HCT116 (cell line): ENCODE measurements at regions not wholly inside any gene's neighbourhood (a gene's known extent, or its start where the extent isn't known, plus 50 kb on each side); places are given as distances from the start of the nearest gene placed in this dataset.

Experiments used
- ATAC-seq: fragments of 200-7000 bp; cut with Tn5 transposase; 2 replicates; pipeline ENCODE4 v1.9.1; 2020; ENCODE audit warnings: mild to moderate bottlenecking, moderate library complexity
- BruUV-seq: library from RNA; stranded (reverse); fragments of 400-500 nt; replicated peaks from 2 replicates; lab custom pipeline; 2021; lab: Mats Ljungman, UMichigan
- CTCF ChIA-PET: fragments of 300-600 bp; sonication (Branson Sonifier 250); formaldehyde crosslinking; loops from one replicate; lab custom pipeline; 2021; ENCODE audit warnings: antibody characterized with exemption; lab: Charles Lee
- POLR2A ChIA-PET: fragments of 300-600, 350-600 bp; sonication (Branson Sonifier 250); formaldehyde crosslinking; loops from one replicate; lab custom pipeline; 2021; ENCODE audit warnings: antibody characterized with exemption; lab: Charles Lee
- RAD21 ChIA-PET, 2 experiments: fragments of 300-600 bp; sonication (Branson Sonifier 250); formaldehyde crosslinking; loops; one replicate each; lab custom pipeline; 2023; ENCODE audit warnings: low total read pairs in 2 of 2; ENCODE audit not compliant: uncharacterized antibody in 2 of 2, unreplicated experiment in 2 of 2, low non-redundant PET in 1 of 2; lab: Charles Lee
- DNase-seq: peaks from one replicate; pipeline ENCODE4 v3.0.0-alpha.2; 2010; ENCODE audit warnings: low read depth, low spot score
- H2AFZ ChIP-seq: fragments of 200-600 bp; shearing (Covaris generic), sonication (generic); 2 replicates; pipeline ENCODE4 v1.6.1; 2017; ENCODE audit warnings: low read depth, mixed run types, mixed read lengths, antibody characterized with exemption, low read length; ENCODE audit not compliant: poor library complexity, severe bottlenecking
- H3K27ac ChIP-seq: 2 replicates; pipeline ENCODE4 v1.5.1; 2012; ENCODE audit warnings: low read depth, low read length
- H3K27me3 ChIP-seq: fragments of 200-600 bp; sonication (generic); 2 replicates; pipeline ENCODE4 v1.6.1; 2016; ENCODE audit warnings: mixed run types, low read length, mixed read lengths; ENCODE audit not compliant: insufficient read depth
- H3K36me3 ChIP-seq, 2 experiments: fragments of 200-500 bp in 1 of 2; fragments of 200-600 bp in 1 of 2; sonication (Bioruptor generic) in 1 of 2; sonication (generic) in 1 of 2; 2 replicates each; pipeline versions ENCODE4 v1.5.1 to v1.6.1; 2014 to 2016; ENCODE audit warnings: low read length in 2 of 2, inconsistent platforms in 1 of 2, mixed read lengths in 1 of 2, mixed run types in 1 of 2; ENCODE audit not compliant: insufficient read depth in 2 of 2, control insufficient read depth in 1 of 2
- H3K4me1 ChIP-seq, 2 experiments: fragments of 200-600 bp in 1 of 2; sonication (generic) in 1 of 2; 2 replicates each; pipeline versions ENCODE4 v1.5.1 to v1.6.1; 2012 to 2017; ENCODE audit warnings: low read length in 2 of 2, inconsistent platforms in 1 of 2, mild to moderate bottlenecking in 1 of 2, mixed read lengths in 1 of 2, mixed run types in 1 of 2, moderate library complexity in 1 of 2; ENCODE audit not compliant: insufficient read depth in 2 of 2, control insufficient read depth in 1 of 2
- H3K4me2 ChIP-seq: fragments of 200-600 bp; sonication (generic); 2 replicates; pipeline ENCODE4 v1.6.1; 2017; ENCODE audit warnings: mixed run types, low read length, mixed read lengths
- H3K4me3 ChIP-seq, 2 experiments: fragments of 200-600 bp in 1 of 2; sonication (generic) in 1 of 2; replicated peaks in 1 of 2; 2 replicates each; pipeline ENCODE4 v1.5.1; 2011 to 2016; ENCODE audit warnings: low read length in 2 of 2, control low read depth in 1 of 2, low read depth in 1 of 2, mild to moderate bottlenecking in 1 of 2, mixed read lengths in 1 of 2, mixed run types in 1 of 2
- H3K79me2 ChIP-seq: fragments of 200-600 bp; sonication (generic); 2 replicates; pipeline ENCODE4 v1.6.1; 2017; ENCODE audit warnings: mild to moderate bottlenecking, mixed run types, low read length, moderate library complexity, mixed read lengths; ENCODE audit not compliant: insufficient read depth
- H3K9ac ChIP-seq: fragments of 200-600 bp; sonication (generic); 2 replicates; pipeline ENCODE4 v1.6.1; 2016; ENCODE audit warnings: low read length, mixed read lengths
- H3K9me2 ChIP-seq: fragments of 200-600 bp; sonication (generic), shearing (Covaris generic); 2 replicates; pipeline ENCODE4 v1.6.1; 2017; ENCODE audit warnings: mixed run types, mild to moderate bottlenecking, moderate library complexity; ENCODE audit not compliant: insufficient read depth
- H3K9me3 ChIP-seq, 2 experiments: fragments of 200-500 bp in 1 of 2; fragments of 200-600 bp in 1 of 2; sonication (Bioruptor generic) in 1 of 2; sonication (generic) in 1 of 2; 2 replicates each; pipeline ENCODE4 v1.6.1; 2014 to 2017; ENCODE audit warnings: low read length in 2 of 2, mixed read lengths in 2 of 2, inconsistent platforms in 1 of 2, low read depth in 1 of 2, mild to moderate bottlenecking in 1 of 2, mixed run types in 1 of 2, moderate library complexity in 1 of 2; ENCODE audit not compliant: control insufficient read depth in 1 of 2, insufficient read depth in 1 of 2
- H4K20me1 ChIP-seq: fragments of 200-600 bp; sonication (generic), shearing (Covaris generic); 2 replicates; pipeline ENCODE4 v1.6.1; 2017; ENCODE audit warnings: mixed run types, mild to moderate bottlenecking, moderate library complexity; ENCODE audit not compliant: insufficient read depth
- CBX3 ChIP-seq: IDR thresholded peaks from 2 replicates; pipeline ENCODE4 v1.6.1; 2012; ENCODE audit warnings: low read depth
- EZH2phosphoT487 ChIP-seq: fragments of 200-600 bp; IDR thresholded peaks from 2 replicates; pipeline ENCODE4 v1.6.1; 2018; ENCODE audit warnings: antibody characterized with exemption, borderline replicate concordance
- FOSL1 ChIP-seq: IDR thresholded peaks from 2 replicates; pipeline ENCODE4 v1.6.1; 2012; ENCODE audit warnings: low read depth
- MAX ChIP-seq: IDR thresholded peaks from 2 replicates; pipeline ENCODE4 v1.6.1; 2012
- REST ChIP-seq: IDR thresholded peaks from 2 replicates; pipeline ENCODE4 v1.6.1; 2012; ENCODE audit warnings: low read depth
- ZFX ChIP-seq: fragments of 450-650 bp; IDR thresholded peaks from 2 replicates; pipeline ENCODE4 v1.6.1; 2017
- ZNF274 ChIP-seq: fragments of 200-500 bp; sonication (Bioruptor generic); IDR thresholded peaks from 2 replicates; pipeline ENCODE4 v1.6.1; 2014; ENCODE audit warnings: mild to moderate bottlenecking, low read depth, low read length, inconsistent platforms
- intact Hi-C: fragments of 100-400 bp; cut with micrococcal nuclease; formaldehyde crosslinking; loops from 2 replicates; pipeline ENCODE4 v1.10.0; 2022

- no peaks in the 10 kb centered on the region for H3K27me3 ChIP-seq
- H3K27ac ChIP-seq = no peak overlapping the region
- no peak overlapping the region for H2AFZ ChIP-seq
- H3K36me3 ChIP-seq = no peaks in the 10 kb centered on the region
- RAD21 ChIA-PET = no interaction called here
- H3K9ac ChIP-seq = no peak overlapping the region
- BruUV-seq = no TSS peak
- no peak overlapping the region for H3K4me2 ChIP-seq
- DNase-seq (no peak), ATAC-seq (no peak)
- no peaks in the 10 kb centered on the region for H4K20me1 ChIP-seq
- H3K9me2 ChIP-seq = no peaks in the 10 kb centered on the region
- H3K79me2 ChIP-seq = no peaks in the 10 kb centered on the region
- H3K4me3 ChIP-seq = no peak overlapping the region
- TF ChIP-seq ZFX = no peak
- no peak for TF ChIP-seq ZNF274
- no peak for TF ChIP-seq FOSL1
- TF ChIP-seq REST = no peak
- no peak for TF ChIP-seq EZH2phosphoT487
- CTCF ChIA-PET = no interaction called here
- intact Hi-C loops = no loop called here
- POLR2A ChIA-PET = no interaction called here
- H3K9me3 ChIP-seq = no peaks in the 10 kb centered on the region
- H3K4me1 ChIP-seq = no peaks in the 10 kb centered on the region
These were observed 51.1 kb upstream of the SYTL5 start for GRCh38 chrX:37955273-37955672.

GRCh38 chrX:37956223-37956622, 50.1 kb upstream of the SYTL5 start:
- no peaks in the 10 kb centered on the region for H3K79me2 ChIP-seq
- no peak overlapping the region for H3K4me2 ChIP-seq
- H3K4me3 ChIP-seq = no peak overlapping the region
- intact Hi-C loops = no loop called here
- H3K27me3 ChIP-seq = no peaks in the 10 kb centered on the region
- ChIA-PET POLR2A (no interaction called here), CTCF (no interaction called here), RAD21 (no interaction called here)
- H3K27ac ChIP-seq = no peak overlapping the region
- DNase-seq (no peak), ATAC-seq (no peak)
- no peaks in the 10 kb centered on the region for H3K36me3 ChIP-seq
- no peaks in the 10 kb centered on the region for H3K9me3 ChIP-seq
- no peak overlapping the region for H2AFZ ChIP-seq
- no TSS peak for BruUV-seq
- H3K9me2 ChIP-seq = no peaks in the 10 kb centered on the region
- TF ChIP-seq MAX = no peak
- TF ChIP-seq CBX3 = no peak
- H4K20me1 ChIP-seq = no peaks in the 10 kb centered on the region
- no peaks in the 10 kb centered on the region for H3K4me1 ChIP-seq
- H3K9ac ChIP-seq = no peak overlapping the region
